HG02852 (cell line): ENCODE measurements at regions not wholly inside any gene's neighbourhood (a gene's known extent, or its start where the extent isn't known, plus 50 kb on each side); places are given as distances from the start of the nearest gene placed in this dataset.

Source experiments
- ATAC-seq: cut with Tn5 transposase; IDR thresholded peaks from one replicate; pipeline ENCODE4 v1.9.1; 2021; ENCODE audit warnings: mild to moderate bottlenecking, moderate library complexity; ENCODE audit not compliant: unreplicated experiment

- no peak for ATAC-seq
These were observed 189.9 kb upstream of the NWD2 start for GRCh38 chr4:37054531-37055077.

GRCh38 chr4:37058826-37059225 lies 185.7 kb upstream of the NWD2 start:
- ATAC-seq = no peak

- ATAC-seq = no peak
These were observed 178.4 kb upstream of the NWD2 start for GRCh38 chr4:37066159-37066558.

- no peak for ATAC-seq
These were observed 176.0 kb upstream of the NWD2 start for GRCh38 chr4:37068580-37068979.

GRCh38 chr4:37070041-37070440 lies 174.5 kb upstream of the NWD2 start:
- ATAC-seq = no peak

- no peak for ATAC-seq
These were observed 173.0 kb upstream of the NWD2 start for GRCh38 chr4:37071576-37071975.

GRCh38 chr4:37073226-37073840 lies 171.2 kb upstream of the NWD2 start:
- ATAC-seq = no peak

GRCh38 chr4:37082912-37083311 lies 161.6 kb upstream of the NWD2 start:
- ATAC-seq = no peak

GRCh38 chr4:37095925-37096324 lies 148.6 kb upstream of the NWD2 start:
- ATAC-seq = no peak

- no peak for ATAC-seq
These were observed 143.4 kb upstream of the NWD2 start for GRCh38 chr4:37101182-37101581.

GRCh38 chr4:37101686-37102085 lies 142.9 kb upstream of the NWD2 start:
- ATAC-seq = no peak

- ATAC-seq = no peak
These were observed 134.8 kb upstream of the NWD2 start for GRCh38 chr4:37109756-37110155.

GRCh38 chr4:37124800-37125199 lies 119.7 kb upstream of the NWD2 start:
- ATAC-seq = no peak

GRCh38 chr4:37126051-37126450 lies 118.5 kb upstream of the NWD2 start:
- no peak for ATAC-seq

- no peak for ATAC-seq
These were observed 114.1 kb upstream of the NWD2 start for GRCh38 chr4:37130465-37130864.

- no peak for ATAC-seq
These were observed 112.1 kb upstream of the NWD2 start for GRCh38 chr4:37132351-37132974.

GRCh38 chr4:37132975-37133360 lies 111.6 kb upstream of the NWD2 start:
- ATAC-seq = no peak

- peak; percentile 90 for ATAC-seq
These were observed 106.4 kb upstream of the NWD2 start for GRCh38 chr4:37138019-37138653.

GRCh38 chr4:37138789-37139188 lies 105.8 kb upstream of the NWD2 start:
- ATAC-seq = peak; percentile 35

GRCh38 chr4:37139987-37140386 lies 104.6 kb upstream of the NWD2 start:
- no peak for ATAC-seq

- ATAC-seq = no peak
These were observed 98.3 kb upstream of the NWD2 start for GRCh38 chr4:37146260-37146659.

- peak; percentile 5 for ATAC-seq
These were observed 86.9 kb upstream of the NWD2 start for GRCh38 chr4:37157476-37158167.
